Smooth muscle cell (in vitro differentiated cells): ENCODE measurements at regions not wholly inside any gene's neighbourhood (a gene's known extent, or its start where the extent isn't known, plus 50 kb on each side); places are given as distances from the start of the nearest gene placed in this dataset.
"Not testable (repeated sequence)": the region's sequence is repeated elsewhere in the genome, so short reads cannot be mapped to it uniquely, and the experiment has no call there.

Source experiments
- DNase-seq: peaks from one replicate; lab custom pipeline; 2025; ENCODE audit not compliant: unreplicated experiment; lab: John Stamatoyannopoulos, UW
- H2AFZ ChIP-seq: fragments of 200-600 bp; sonication (generic); 2 replicates; pipeline ENCODE4 v1.6.0; 2016; ENCODE audit warnings: antibody characterized with exemption, low read depth, mild to moderate bottlenecking
- H3F3A ChIP-seq: fragments of 200-600 bp; sonication (generic); 2 replicates; pipeline ENCODE4 v1.6.0; 2017; ENCODE audit warnings: antibody characterized with exemption, low read depth
- H3K27ac ChIP-seq: fragments of 200-600 bp; sonication (generic); 2 replicates; pipeline ENCODE4 v1.5.1; 2016; ENCODE audit warnings: low read depth, mild to moderate bottlenecking
- H3K27me3 ChIP-seq: fragments of 200-600 bp; sonication (generic); 2 replicates; pipeline ENCODE4 v1.6.1; 2016; ENCODE audit warnings: low read depth, mild to moderate bottlenecking
- H3K36me3 ChIP-seq: fragments of 200-600 bp; sonication (generic); 2 replicates; pipeline ENCODE4 v1.5.1; 2016; ENCODE audit warnings: low read depth
- H3K4me1 ChIP-seq: fragments of 200-600 bp; sonication (generic); 2 replicates; pipeline ENCODE4 v1.5.1; 2016; ENCODE audit warnings: low read depth
- H3K4me2 ChIP-seq: fragments of 200-600 bp; sonication (generic); 2 replicates; pipeline ENCODE4 v1.6.0; 2016; ENCODE audit warnings: mild to moderate bottlenecking
- H3K4me3 ChIP-seq: fragments of 200-600 bp; sonication (generic); 2 replicates; pipeline ENCODE4 v1.5.1; 2016; ENCODE audit warnings: mild to moderate bottlenecking
- H3K79me2 ChIP-seq: fragments of 200-600 bp; sonication (generic); 2 replicates; pipeline ENCODE4 v1.6.0; 2016; ENCODE audit warnings: low read depth, mild to moderate bottlenecking
- H3K9ac ChIP-seq: fragments of 200-600 bp; sonication (generic); 2 replicates; pipeline ENCODE4 v1.6.0; 2016; ENCODE audit warnings: low read depth
- H3K9me3 ChIP-seq: fragments of 200-600 bp; sonication (generic); replicated peaks from 2 replicates; pipeline ENCODE4 v1.5.1; 2016; ENCODE audit warnings: low read depth
- H4K20me1 ChIP-seq: fragments of 200-600 bp; sonication (generic); 2 replicates; pipeline ENCODE4 v1.6.0; 2016; ENCODE audit warnings: low read depth
- CTCF ChIP-seq: fragments of 200-600 bp; sonication (generic); IDR thresholded peaks from 2 replicates; pipeline ENCODE4 v1.5.1; 2017; ENCODE audit warnings: borderline replicate concordance, mild to moderate bottlenecking, antibody characterized with exemption; ENCODE audit not compliant: insufficient read depth, poor library complexity, severe bottlenecking
- WGBS: methylation state at CpG from one replicate; pipeline ENCODE4 v1.1.7; 2016; ENCODE audit warnings: low lambda C conversion rate; 5-methylcytosine and 5-hydroxymethylcytosine counted together

GRCh38 chr20:40276301-40276700 lies 412.7 kb downstream of the MAFB start:
- peaks cover 31% of the 10 kb centered on the region for H3K4me1 ChIP-seq
- H4K20me1 ChIP-seq: no peaks in the 10 kb centered on the region
- no peak overlapping the region for H3K9ac ChIP-seq
- H3K27me3 ChIP-seq: no peaks in the 10 kb centered on the region
- H3K36me3 ChIP-seq: no peaks in the 10 kb centered on the region
- H3K27ac ChIP-seq: no peak overlapping the region
- no peak for TF ChIP-seq CTCF
- no peaks in the 10 kb centered on the region for H3K9me3 ChIP-seq
- no peak overlapping the region for H3K4me3 ChIP-seq
- no peak for DNase-seq
- H3F3A ChIP-seq: peaks cover 18% of the 10 kb centered on the region
- H2AFZ ChIP-seq: no peak overlapping the region
- no peak overlapping the region for H3K4me2 ChIP-seq
- 59% methylated on average over 4 of the region's 4 CpGs for WGBS
- no peaks in the 10 kb centered on the region for H3K79me2 ChIP-seq

GRCh38 chr20:40275738-40276137 lies 413.3 kb downstream of the MAFB start:
- TF ChIP-seq CTCF: no peak
- Histone ChIP-seq H3K4me1 (peaks cover 31% of the 10 kb centered on the region), H3K4me3 (no peak overlapping the region), H3K36me3 (no peaks in the 10 kb centered on the region), H4K20me1 (no peaks in the 10 kb centered on the region), H3K9me3 (no peaks in the 10 kb centered on the region), H3K79me2 (no peaks in the 10 kb centered on the region), H3K27me3 (no peaks in the 10 kb centered on the region), H3K27ac (no peak overlapping the region), H2AFZ (no peak overlapping the region), H3F3A (peaks cover 18% of the 10 kb centered on the region), H3K4me2 (peak overlapping the region; percentile 65), H3K9ac (no peak overlapping the region)
- whole genome bisulfite sequencing: 41% methylated on average over 10 of the region's 10 CpGs
- DNase-seq: no peak

DNA sequence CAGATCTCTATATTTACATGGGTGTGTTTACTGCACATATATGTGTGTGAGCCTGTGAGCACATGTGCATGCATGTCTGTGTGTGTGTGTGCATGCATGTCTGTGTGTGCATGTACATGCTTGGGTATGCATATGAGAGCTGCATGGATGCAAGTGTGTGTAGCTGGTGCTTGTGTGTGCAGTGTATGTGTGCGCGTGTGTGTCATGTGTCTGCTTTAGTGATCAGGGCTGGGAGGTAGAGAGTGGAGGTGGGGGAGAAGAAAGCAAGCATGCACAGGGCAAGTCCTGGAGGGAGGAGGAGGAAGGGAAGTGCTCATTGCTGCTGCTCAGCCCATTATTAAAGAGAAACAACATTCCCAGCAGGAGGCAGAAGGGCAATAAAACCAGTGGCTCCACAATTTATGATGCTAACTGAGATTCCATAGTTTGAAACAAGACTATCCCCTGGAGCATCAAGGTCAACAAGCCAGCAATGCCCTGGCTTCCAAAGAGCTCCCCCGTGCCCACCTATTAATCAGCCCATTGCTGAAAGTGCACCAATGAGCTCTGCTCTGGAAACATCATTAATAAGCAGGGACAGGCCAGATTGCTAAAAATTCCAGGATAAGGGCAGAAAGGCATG lies 414.0 kb downstream of the MAFB start:
- peaks cover 30% of the 10 kb centered on the region for H3K4me1 ChIP-seq
- H3F3A ChIP-seq: peaks cover 18% of the 10 kb centered on the region
- TF ChIP-seq CTCF: no peak
- no peaks in the 10 kb centered on the region for H3K9me3 ChIP-seq
- WGBS: 47% methylated on average over 3 of the region's 3 CpGs
- H3K79me2 ChIP-seq: no peaks in the 10 kb centered on the region
- no peak overlapping the region for H3K9ac ChIP-seq
- DNase-seq: no peak
- peaks cover under 1% of the 10 kb centered on the region for H3K27me3 ChIP-seq
- no peak overlapping the region for H3K4me2 ChIP-seq
- no peaks in the 10 kb centered on the region for H4K20me1 ChIP-seq
- H3K36me3 ChIP-seq: no peaks in the 10 kb centered on the region
- no peak overlapping the region for H3K4me3 ChIP-seq
- no peak overlapping the region for H3K27ac ChIP-seq
- no peak overlapping the region for H2AFZ ChIP-seq

DNA sequence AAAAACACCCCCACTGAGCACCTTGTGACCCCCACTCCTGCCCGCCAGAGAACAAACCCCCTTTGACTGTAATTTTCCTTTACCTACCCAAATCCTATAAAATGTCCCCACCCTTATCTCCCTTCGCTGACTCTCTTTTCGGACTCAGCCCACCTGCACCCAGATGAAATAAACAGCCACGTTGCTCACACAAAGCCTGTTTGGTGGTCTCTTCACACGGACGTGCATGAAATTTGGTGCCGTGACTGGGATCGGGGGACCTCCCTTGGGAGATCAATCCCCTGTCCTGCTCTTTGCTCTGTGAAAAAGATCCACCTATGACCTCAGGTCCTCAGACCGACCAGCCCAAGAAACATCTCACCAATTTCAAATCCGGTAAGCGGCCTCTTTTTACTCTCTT lies 419.8 kb downstream of the MAFB start:
- not testable (repeated sequence) for H3K4me2 ChIP-seq, H3F3A ChIP-seq, H3K9me3 ChIP-seq, H3K36me3 ChIP-seq, H3K4me3 ChIP-seq, H3K9ac ChIP-seq, H3K79me2 ChIP-seq, H2AFZ ChIP-seq, H3K27ac ChIP-seq, H4K20me1 ChIP-seq, H3K4me1 ChIP-seq, H3K27me3 ChIP-seq, DNase-seq
- 39% methylated on average over 11 of the region's 11 CpGs for WGBS
